OCI-LY7 (cell line): ENCODE measurements at regions not wholly inside any gene's neighbourhood (a gene's known extent, or its start where the extent isn't known, plus 50 kb on each side); places are given as distances from the start of the nearest gene placed in this dataset.

Source experiments
- EZH2phosphoT487 ChIP-seq: fragments of 200-600 bp; sonication (generic); IDR thresholded peaks from 2 replicates; pipeline ENCODE4 v1.6.1; 2018; ENCODE audit warnings: low read depth, borderline replicate concordance, mild to moderate bottlenecking, mixed run types, antibody characterized with exemption, low read length, moderate library complexity, mixed read lengths
- TF ChIP-seq, protein P1 (sequence below): fragments of 200-600 bp; sonication (generic); conservative IDR thresholded peaks from 2 replicates; pipeline ENCODE4 v1.5.1; 2014; ENCODE audit warnings: mild to moderate bottlenecking, antibody characterized with exemption, low read length, moderate library complexity, mixed read lengths

DNA sequence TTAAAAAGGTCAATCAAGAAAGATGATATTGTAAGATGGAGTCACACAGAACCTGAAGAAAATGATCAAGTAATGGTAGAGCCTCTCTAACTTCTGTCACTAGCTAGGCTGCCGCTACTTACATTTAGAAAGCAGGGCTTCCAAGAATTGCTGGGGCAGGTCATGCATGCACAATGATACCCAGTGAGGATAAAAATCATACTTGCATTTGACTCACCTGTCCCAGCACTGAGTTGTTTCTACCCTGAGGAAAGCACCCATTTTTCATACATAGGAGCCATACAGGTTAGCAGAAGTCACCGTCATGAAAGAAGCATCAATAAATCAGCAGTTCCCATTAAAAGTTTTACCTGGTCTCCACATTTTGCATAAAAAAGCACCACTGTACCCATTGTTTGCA lies 662.3 kb upstream of the FANCL start:
- TF ChIP-seq, protein P1, sequence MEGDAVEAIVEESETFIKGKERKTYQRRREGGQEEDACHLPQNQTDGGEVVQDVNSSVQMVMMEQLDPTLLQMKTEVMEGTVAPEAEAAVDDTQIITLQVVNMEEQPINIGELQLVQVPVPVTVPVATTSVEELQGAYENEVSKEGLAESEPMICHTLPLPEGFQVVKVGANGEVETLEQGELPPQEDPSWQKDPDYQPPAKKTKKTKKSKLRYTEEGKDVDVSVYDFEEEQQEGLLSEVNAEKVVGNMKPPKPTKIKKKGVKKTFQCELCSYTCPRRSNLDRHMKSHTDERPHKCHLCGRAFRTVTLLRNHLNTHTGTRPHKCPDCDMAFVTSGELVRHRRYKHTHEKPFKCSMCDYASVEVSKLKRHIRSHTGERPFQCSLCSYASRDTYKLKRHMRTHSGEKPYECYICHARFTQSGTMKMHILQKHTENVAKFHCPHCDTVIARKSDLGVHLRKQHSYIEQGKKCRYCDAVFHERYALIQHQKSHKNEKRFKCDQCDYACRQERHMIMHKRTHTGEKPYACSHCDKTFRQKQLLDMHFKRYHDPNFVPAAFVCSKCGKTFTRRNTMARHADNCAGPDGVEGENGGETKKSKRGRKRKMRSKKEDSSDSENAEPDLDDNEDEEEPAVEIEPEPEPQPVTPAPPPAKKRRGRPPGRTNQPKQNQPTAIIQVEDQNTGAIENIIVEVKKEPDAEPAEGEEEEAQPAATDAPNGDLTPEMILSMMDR = no peak
- TF ChIP-seq EZH2phosphoT487 = no peak
